ENCODE measurements at regions not wholly inside any gene's neighbourhood (a gene's known extent, or its start where the extent isn't known, plus 50 kb on each side); places are given as distances from the start of the nearest gene placed in this dataset.

DNA sequence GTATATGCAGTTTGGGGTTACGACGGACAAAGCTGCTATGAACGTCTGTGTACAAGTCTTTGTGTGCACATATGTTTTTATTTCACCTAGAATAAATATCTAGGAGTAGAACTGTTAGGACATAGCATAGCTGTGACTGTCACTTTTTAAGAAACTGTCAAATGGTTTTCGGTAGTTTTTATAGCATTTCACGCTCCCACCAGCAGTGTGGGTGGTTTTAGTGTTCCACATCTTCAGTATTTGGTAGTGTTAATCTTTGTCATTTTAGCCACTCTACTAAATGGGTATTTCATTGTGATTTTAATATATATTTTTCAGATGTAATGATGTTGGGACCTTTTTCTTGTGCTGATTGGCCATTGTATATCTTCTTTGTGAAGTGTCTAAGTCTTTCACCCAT, 109.1 kb upstream of the BCAT1 start:
- no peaks in the 10 kb centered on the region for H4K20me1 ChIP-seq (ENCODE audit: insufficient read depth)
- no peak overlapping the region for H2AFZ ChIP-seq (ENCODE audit: low read depth)
- POLR2A ChIA-PET, result no interaction called here

DNA sequence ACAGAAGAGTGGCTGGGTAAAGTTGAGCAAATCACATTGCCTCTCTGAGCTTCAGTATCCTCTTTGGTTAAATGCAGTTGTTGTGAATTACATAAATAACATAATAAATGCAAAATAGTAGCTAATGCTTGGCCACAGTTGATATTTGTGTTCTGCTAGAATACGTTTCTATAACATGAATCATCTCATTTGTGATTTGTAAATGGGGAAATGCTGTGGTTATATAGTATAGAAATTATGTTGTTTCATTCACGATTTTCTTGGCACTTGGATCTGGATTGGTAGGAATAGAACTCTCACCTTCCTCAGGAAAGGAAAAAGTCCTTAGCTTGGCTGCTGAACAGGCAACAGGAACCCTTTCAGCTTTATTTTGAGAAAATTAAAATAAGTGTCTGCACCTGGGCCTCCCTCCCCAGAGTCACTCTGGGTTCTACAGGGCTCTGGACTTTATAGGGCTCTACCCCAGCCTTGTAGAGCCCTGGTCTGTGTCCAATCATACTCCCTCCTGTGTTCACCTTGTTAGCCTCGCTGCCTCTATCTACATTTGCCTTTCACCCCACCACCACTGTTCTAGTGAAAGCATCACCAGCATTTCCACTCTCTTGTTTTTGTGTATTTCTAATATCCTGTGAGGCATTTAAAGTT, 107.7 kb upstream of the BCAT1 start:
- H3K27ac ChIP-seq (ENCODE audit: low read depth in 2 of 2, low read length in 1 of 2), result no peak overlapping the region
- H3K36me3 ChIP-seq (replicated peaks in 1 of 2; ENCODE audit: control insufficient read depth in 1 of 2, insufficient read depth in 2 of 2, low read length in 1 of 2), result no peaks in the 10 kb centered on the region
- H3K4me3 ChIP-seq (ENCODE audit: low read depth in 2 of 2, low read length in 1 of 2), result no peak overlapping the region
- no peaks in the 10 kb centered on the region for H3K4me1 ChIP-seq (ENCODE audit: control insufficient read depth in 1 of 2, insufficient read depth in 2 of 2, low read depth in 1 of 2, low read length in 1 of 2)
- ChIA-PET POLR2A (no interaction called here), CTCF (no interaction called here)
- no peaks in the 10 kb centered on the region; the same call in 1 of the 2 replicates for H3K27me3 ChIP-seq (ENCODE audit: insufficient read depth)
- WGBS (ENCODE audit: low lambda C conversion rate), result 49% methylated on average over 3 of the region's 3 CpGs
- H3K4me2 ChIP-seq, result no peak overlapping the region
- no peaks in the 10 kb centered on the region for H3K79me2 ChIP-seq (ENCODE audit: insufficient read depth)
- TF ChIP-seq RAD21 (IDR thresholded peaks at IDR 0.05; ENCODE audit: low read length), result no peak
- no peak for TF ChIP-seq GABPA (IDR thresholded peaks at IDR 0.05; ENCODE audit: low read depth)
- TF ChIP-seq CHD2 (IDR thresholded peaks at IDR 0.05; ENCODE audit: low read length, partially characterized antibody), result no peak
- TF ChIP-seq SMC3 (IDR thresholded peaks at IDR 0.05; ENCODE audit: low read depth, low read length), result no peak
- TF ChIP-seq FOSL2 (IDR thresholded peaks at IDR 0.05; ENCODE audit: borderline replicate concordance, low read depth), result no peak
- TF ChIP-seq MEF2A (IDR thresholded peaks at IDR 0.05; ENCODE audit: borderline replicate concordance, low read depth), result no peak
- TF ChIP-seq, protein P1, sequence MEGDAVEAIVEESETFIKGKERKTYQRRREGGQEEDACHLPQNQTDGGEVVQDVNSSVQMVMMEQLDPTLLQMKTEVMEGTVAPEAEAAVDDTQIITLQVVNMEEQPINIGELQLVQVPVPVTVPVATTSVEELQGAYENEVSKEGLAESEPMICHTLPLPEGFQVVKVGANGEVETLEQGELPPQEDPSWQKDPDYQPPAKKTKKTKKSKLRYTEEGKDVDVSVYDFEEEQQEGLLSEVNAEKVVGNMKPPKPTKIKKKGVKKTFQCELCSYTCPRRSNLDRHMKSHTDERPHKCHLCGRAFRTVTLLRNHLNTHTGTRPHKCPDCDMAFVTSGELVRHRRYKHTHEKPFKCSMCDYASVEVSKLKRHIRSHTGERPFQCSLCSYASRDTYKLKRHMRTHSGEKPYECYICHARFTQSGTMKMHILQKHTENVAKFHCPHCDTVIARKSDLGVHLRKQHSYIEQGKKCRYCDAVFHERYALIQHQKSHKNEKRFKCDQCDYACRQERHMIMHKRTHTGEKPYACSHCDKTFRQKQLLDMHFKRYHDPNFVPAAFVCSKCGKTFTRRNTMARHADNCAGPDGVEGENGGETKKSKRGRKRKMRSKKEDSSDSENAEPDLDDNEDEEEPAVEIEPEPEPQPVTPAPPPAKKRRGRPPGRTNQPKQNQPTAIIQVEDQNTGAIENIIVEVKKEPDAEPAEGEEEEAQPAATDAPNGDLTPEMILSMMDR (IDR thresholded peaks at IDR 0.05), result no peak
- no peak for TF ChIP-seq NFIC (IDR thresholded peaks at IDR 0.05; ENCODE audit: borderline replicate concordance)
- TF ChIP-seq TAF1 (IDR thresholded peaks at IDR 0.05; ENCODE audit: borderline replicate concordance, low read depth, low read length), result no peak
- TF ChIP-seq, protein P2, sequence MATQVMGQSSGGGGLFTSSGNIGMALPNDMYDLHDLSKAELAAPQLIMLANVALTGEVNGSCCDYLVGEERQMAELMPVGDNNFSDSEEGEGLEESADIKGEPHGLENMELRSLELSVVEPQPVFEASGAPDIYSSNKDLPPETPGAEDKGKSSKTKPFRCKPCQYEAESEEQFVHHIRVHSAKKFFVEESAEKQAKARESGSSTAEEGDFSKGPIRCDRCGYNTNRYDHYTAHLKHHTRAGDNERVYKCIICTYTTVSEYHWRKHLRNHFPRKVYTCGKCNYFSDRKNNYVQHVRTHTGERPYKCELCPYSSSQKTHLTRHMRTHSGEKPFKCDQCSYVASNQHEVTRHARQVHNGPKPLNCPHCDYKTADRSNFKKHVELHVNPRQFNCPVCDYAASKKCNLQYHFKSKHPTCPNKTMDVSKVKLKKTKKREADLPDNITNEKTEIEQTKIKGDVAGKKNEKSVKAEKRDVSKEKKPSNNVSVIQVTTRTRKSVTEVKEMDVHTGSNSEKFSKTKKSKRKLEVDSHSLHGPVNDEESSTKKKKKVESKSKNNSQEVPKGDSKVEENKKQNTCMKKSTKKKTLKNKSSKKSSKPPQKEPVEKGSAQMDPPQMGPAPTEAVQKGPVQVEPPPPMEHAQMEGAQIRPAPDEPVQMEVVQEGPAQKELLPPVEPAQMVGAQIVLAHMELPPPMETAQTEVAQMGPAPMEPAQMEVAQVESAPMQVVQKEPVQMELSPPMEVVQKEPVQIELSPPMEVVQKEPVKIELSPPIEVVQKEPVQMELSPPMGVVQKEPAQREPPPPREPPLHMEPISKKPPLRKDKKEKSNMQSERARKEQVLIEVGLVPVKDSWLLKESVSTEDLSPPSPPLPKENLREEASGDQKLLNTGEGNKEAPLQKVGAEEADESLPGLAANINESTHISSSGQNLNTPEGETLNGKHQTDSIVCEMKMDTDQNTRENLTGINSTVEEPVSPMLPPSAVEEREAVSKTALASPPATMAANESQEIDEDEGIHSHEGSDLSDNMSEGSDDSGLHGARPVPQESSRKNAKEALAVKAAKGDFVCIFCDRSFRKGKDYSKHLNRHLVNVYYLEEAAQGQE (IDR thresholded peaks at IDR 0.05; ENCODE audit: low read depth, low read length), result no peak
- no peak for TF ChIP-seq RXRA (IDR thresholded peaks at IDR 0.05; ENCODE audit: borderline replicate concordance, low read depth)
- no peak for TF ChIP-seq TEAD4 (IDR thresholded peaks at IDR 0.05; ENCODE audit: borderline replicate concordance, insufficient read depth)
- TF ChIP-seq JUND (IDR thresholded peaks at IDR 0.05), result no peak
- no peak for TF ChIP-seq EZH2phosphoT487 (IDR thresholded peaks at IDR 0.05; ENCODE audit: borderline replicate concordance, low read depth)
- no peak for TF ChIP-seq ELF1 (IDR thresholded peaks at IDR 0.05)
- TF ChIP-seq, protein P3, sequence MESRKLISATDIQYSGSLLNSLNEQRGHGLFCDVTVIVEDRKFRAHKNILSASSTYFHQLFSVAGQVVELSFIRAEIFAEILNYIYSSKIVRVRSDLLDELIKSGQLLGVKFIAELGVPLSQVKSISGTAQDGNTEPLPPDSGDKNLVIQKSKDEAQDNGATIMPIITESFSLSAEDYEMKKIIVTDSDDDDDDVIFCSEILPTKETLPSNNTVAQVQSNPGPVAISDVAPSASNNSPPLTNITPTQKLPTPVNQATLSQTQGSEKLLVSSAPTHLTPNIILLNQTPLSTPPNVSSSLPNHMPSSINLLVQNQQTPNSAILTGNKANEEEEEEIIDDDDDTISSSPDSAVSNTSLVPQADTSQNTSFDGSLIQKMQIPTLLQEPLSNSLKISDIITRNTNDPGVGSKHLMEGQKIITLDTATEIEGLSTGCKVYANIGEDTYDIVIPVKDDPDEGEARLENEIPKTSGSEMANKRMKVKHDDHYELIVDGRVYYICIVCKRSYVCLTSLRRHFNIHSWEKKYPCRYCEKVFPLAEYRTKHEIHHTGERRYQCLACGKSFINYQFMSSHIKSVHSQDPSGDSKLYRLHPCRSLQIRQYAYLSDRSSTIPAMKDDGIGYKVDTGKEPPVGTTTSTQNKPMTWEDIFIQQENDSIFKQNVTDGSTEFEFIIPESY (IDR thresholded peaks at IDR 0.05; ENCODE audit: borderline replicate concordance, low read depth), result no peak
- no peak for DNase-seq
- H3K9me2 ChIP-seq, result no peaks in the 10 kb centered on the region
- no peak overlapping the region for H3K9ac ChIP-seq
- H3F3A ChIP-seq (replicated peaks; ENCODE audit: insufficient read depth), result no peaks in the 10 kb centered on the region
- H3K9me3 ChIP-seq, result no peaks in the 10 kb centered on the region
- H4K20me1 ChIP-seq (ENCODE audit: insufficient read depth), result no peaks in the 10 kb centered on the region
- no peak overlapping the region for H2AFZ ChIP-seq (ENCODE audit: low read depth)

More for the DNA sequence above, 109.1 kb upstream of the BCAT1 start:
- Histone ChIP-seq H3K4me3 (ENCODE audit: low read depth in 2 of 2, low read length in 1 of 2) (no peak overlapping the region), H3K9me2 (no peaks in the 10 kb centered on the region), H3K36me3 (replicated peaks in 1 of 2; ENCODE audit: control insufficient read depth in 1 of 2, insufficient read depth in 2 of 2, low read length in 1 of 2) (no peaks in the 10 kb centered on the region), H3K9ac (no peak overlapping the region), H3K27me3 (ENCODE audit: insufficient read depth) (no peaks in the 10 kb centered on the region; the same call in 1 of the 2 replicates), H3K4me2 (no peak overlapping the region), H3K4me1 (ENCODE audit: control insufficient read depth in 1 of 2, insufficient read depth in 2 of 2, low read depth in 1 of 2, low read length in 1 of 2) (no peaks in the 10 kb centered on the region), H3K9me3 (no peaks in the 10 kb centered on the region), H3K27ac (ENCODE audit: low read depth in 2 of 2, low read length in 1 of 2) (no peak overlapping the region), H3F3A (replicated peaks; ENCODE audit: insufficient read depth) (no peaks in the 10 kb centered on the region), H3K79me2 (ENCODE audit: insufficient read depth) (no peaks in the 10 kb centered on the region)
- CTCF ChIA-PET, result no interaction called here
- DNase-seq, result no peak
- TF ChIP-seq EP300 (IDR thresholded peaks at IDR 0.05; ENCODE audit: borderline replicate concordance in 1 of 2, low read depth in 1 of 2, low read length in 1 of 2) (no peak), FOXM1 (IDR thresholded peaks at IDR 0.05; ENCODE audit: low read depth) (no peak), JUND (IDR thresholded peaks at IDR 0.05) (no peak), MXI1 (IDR thresholded peaks at IDR 0.05; ENCODE audit: low read depth, low read length) (no peak), RXRA (IDR thresholded peaks at IDR 0.05; ENCODE audit: borderline replicate concordance, low read depth) (no peak), TEAD4 (IDR thresholded peaks at IDR 0.05; ENCODE audit: borderline replicate concordance, insufficient read depth) (no peak), RCOR1 (IDR thresholded peaks at IDR 0.05; ENCODE audit: low read length) (no peak), FOSL2 (IDR thresholded peaks at IDR 0.05; ENCODE audit: borderline replicate concordance, low read depth) (no peak), SMC3 (IDR thresholded peaks at IDR 0.05; ENCODE audit: low read depth, low read length) (no peak), TAF1 (IDR thresholded peaks at IDR 0.05; ENCODE audit: borderline replicate concordance, low read depth, low read length) (no peak), GABPA (IDR thresholded peaks at IDR 0.05; ENCODE audit: low read depth) (no peak), POLR2AphosphoS5 (IDR thresholded peaks at IDR 0.05; ENCODE audit: low read depth, low read length) (no peak), TCF12 (IDR thresholded peaks at IDR 0.05) (no peak)
- WGBS (ENCODE audit: low lambda C conversion rate), result 76% methylated on average over 5 of the region's 5 CpGs
